ENCODE measurements at regions not wholly inside any gene's neighbourhood (a gene's known extent, or its start where the extent isn't known, plus 50 kb on each side); places are given as distances from the start of the nearest gene placed in this dataset.

DNA sequence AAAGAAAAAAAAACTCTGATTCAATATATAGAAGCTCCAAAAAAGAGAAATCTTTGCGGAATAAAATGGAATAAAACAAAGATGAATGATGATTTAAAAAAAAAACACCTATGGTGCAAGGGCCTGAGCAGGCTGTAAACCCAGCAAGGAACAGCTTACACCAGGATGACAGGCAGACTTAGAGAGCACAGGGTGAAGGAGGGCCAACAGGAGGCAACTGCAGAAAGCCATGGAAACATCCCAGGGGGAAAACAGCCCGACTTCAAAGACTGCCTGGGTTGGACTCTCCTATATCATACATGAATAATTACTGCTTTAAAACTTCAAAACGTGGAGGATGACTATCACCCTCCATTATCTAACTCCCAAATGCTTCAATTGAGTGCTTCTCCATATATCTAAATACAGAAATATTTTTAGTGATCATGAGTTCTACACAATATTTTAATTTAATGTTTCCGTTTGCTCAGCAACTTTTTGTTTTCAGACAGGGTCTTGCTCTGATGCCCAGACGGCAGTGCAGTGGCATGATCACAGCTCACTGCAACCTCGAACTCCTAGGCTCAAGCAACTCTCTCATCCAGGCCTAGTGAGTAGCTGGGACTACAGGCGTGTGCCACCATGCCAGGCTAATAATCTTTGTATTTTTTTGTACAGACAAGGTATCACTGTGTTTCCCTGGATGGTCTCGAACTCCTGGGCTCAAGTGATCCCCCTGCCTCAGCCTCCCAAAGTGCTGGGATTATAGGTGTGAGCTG, 456.2 kb downstream of the TBL1XR1 start:
- no peak for TF ChIP-seq RFX5 (IDR thresholded peaks at IDR 0.05; ENCODE audit: low read depth, low read length)
- no peak for TF ChIP-seq ARID2 (CRISPR knock-in tag; IDR thresholded peaks at IDR 0.05; ENCODE audit: borderline replicate concordance)
- no peak for TF ChIP-seq ZFP37 (CRISPR knock-in tag; IDR thresholded peaks at IDR 0.05; ENCODE audit: borderline replicate concordance)
- TF ChIP-seq, protein P1, sequence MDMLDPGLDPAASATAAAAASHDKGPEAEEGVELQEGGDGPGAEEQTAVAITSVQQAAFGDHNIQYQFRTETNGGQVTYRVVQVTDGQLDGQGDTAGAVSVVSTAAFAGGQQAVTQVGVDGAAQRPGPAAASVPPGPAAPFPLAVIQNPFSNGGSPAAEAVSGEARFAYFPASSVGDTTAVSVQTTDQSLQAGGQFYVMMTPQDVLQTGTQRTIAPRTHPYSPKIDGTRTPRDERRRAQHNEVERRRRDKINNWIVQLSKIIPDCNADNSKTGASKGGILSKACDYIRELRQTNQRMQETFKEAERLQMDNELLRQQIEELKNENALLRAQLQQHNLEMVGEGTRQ (IDR thresholded peaks at IDR 0.05; ENCODE audit: low read depth, low read length) = no peak
- TF ChIP-seq, protein P1 (CRISPR knock-in tag; IDR thresholded peaks at IDR 0.05; ENCODE audit: borderline replicate concordance) = no peak
- TF ChIP-seq ZNF781 (CRISPR knock-in tag; IDR thresholded peaks at IDR 0.05; ENCODE audit: borderline replicate concordance, not compliant biosample characterization) = no peak
- no peak for TF ChIP-seq CHD4 (IDR thresholded peaks at IDR 0.05; ENCODE audit: borderline replicate concordance, low read length)
- no peak for TF ChIP-seq ZNF616 (CRISPR knock-in tag; IDR thresholded peaks at IDR 0.05; ENCODE audit: low read depth)
- TF ChIP-seq ZNF3 (CRISPR knock-in tag; IDR thresholded peaks at IDR 0.05) = no peak
- no peak for TF ChIP-seq SP2 (CRISPR knock-in tag; IDR thresholded peaks at IDR 0.05)
- TF ChIP-seq, protein P2, sequence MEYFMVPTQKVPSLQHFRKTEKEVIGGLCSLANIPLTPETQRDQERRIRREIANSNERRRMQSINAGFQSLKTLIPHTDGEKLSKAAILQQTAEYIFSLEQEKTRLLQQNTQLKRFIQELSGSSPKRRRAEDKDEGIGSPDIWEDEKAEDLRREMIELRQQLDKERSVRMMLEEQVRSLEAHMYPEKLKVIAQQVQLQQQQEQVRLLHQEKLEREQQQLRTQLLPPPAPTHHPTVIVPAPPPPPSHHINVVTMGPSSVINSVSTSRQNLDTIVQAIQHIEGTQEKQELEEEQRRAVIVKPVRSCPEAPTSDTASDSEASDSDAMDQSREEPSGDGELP (IDR thresholded peaks at IDR 0.05; ENCODE audit: borderline replicate concordance, low read depth) = no peak
- TF ChIP-seq SRF (IDR thresholded peaks at IDR 0.05; ENCODE audit: low read depth, low read length) = no peak
- no peak for TF ChIP-seq NFE2L1 (CRISPR knock-in tag; IDR thresholded peaks at IDR 0.05; ENCODE audit: borderline replicate concordance)
- TF ChIP-seq JUND (CRISPR knock-in tag; IDR thresholded peaks at IDR 0.05) = no peak
